Adrenal gland (tissue), 5 donors: ENCODE measurements at regions not wholly inside any gene's neighbourhood (a gene's known extent, or its start where the extent isn't known, plus 50 kb on each side); places are given as distances from the start of the nearest gene placed in this dataset.

Experiments
- POLR2A ChIP-seq, 2 donors: fragments of 450-650 bp; IDR thresholded peaks; one replicate each; pipeline ENCODE4 v1.6.1; 2017; ENCODE audit warnings: antibody characterized with exemption in 2 of 2, mild to moderate bottlenecking in 2 of 2, moderate library complexity in 1 of 2
- TF ChIP-seq, protein P1 (sequence below), 6 experiments: fragments of 450-650 bp in 4 of 6; fragments of 200-600 bp in 2 of 6; sonication (generic) in 1 of 6; IDR thresholded peaks; 1 replicate in 5 of 6; 2 replicates in 1 of 6; pipeline versions ENCODE4 v1.5.1 to v1.8.0; 2016 to 2021; ENCODE audit warnings: antibody characterized with exemption in 6 of 6, mild to moderate bottlenecking in 2 of 6, moderate library complexity in 1 of 6
- donor health status: DM: no; HTN: no; CAD: no.

DNA sequence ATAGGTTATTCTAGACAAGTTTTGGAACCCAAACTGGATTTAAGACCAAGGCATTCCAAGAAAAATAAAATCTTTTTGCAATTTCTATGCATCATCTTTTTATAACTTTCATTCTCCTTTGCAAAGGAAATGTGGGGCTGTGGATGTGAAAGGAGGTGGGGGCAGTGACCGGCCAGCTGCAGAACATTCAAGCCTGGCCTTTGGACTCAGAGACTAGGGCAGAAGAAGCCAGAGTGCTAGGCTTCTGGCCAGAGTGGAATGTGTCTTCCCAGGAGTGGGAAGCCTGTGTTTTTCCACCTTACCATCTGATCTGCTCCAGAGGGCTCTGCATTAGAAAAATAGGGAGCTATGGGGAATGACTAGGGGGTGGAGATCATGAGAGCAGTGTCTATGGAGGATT, 148.5 kb downstream of the C9orf152 start:
- TF ChIP-seq POLR2A (IDR thresholded peaks at IDR 0.05): no peak
- TF ChIP-seq, protein P1, sequence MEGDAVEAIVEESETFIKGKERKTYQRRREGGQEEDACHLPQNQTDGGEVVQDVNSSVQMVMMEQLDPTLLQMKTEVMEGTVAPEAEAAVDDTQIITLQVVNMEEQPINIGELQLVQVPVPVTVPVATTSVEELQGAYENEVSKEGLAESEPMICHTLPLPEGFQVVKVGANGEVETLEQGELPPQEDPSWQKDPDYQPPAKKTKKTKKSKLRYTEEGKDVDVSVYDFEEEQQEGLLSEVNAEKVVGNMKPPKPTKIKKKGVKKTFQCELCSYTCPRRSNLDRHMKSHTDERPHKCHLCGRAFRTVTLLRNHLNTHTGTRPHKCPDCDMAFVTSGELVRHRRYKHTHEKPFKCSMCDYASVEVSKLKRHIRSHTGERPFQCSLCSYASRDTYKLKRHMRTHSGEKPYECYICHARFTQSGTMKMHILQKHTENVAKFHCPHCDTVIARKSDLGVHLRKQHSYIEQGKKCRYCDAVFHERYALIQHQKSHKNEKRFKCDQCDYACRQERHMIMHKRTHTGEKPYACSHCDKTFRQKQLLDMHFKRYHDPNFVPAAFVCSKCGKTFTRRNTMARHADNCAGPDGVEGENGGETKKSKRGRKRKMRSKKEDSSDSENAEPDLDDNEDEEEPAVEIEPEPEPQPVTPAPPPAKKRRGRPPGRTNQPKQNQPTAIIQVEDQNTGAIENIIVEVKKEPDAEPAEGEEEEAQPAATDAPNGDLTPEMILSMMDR (IDR thresholded peaks at IDR 0.05): no peak
